ENCODE measurements at regions not wholly inside any gene's neighbourhood (a gene's known extent, or its start where the extent isn't known, plus 50 kb on each side); places are given as distances from the start of the nearest gene placed in this dataset.

- 1% methylated on average over 4 of the region's 4 CpGs for WGBS (ENCODE audit: missing lambda C conversion rate)
- TF ChIP-seq CHD4 (IDR thresholded peaks at IDR 0.05; ENCODE audit: borderline replicate concordance) (no peak), BCL3 (IDR thresholded peaks at IDR 0.05) (no peak), HMGXB4 (CRISPR knock-in tag; IDR thresholded peaks at IDR 0.05; ENCODE audit: borderline replicate concordance) (no peak), KDM5A (IDR thresholded peaks at IDR 0.05) (no peak)
Measured at GRCh38 chr5:8550921-8551320, 682.0 kb downstream of the MTRR start.

GRCh38 chr5:8553364-8553763 is 684.4 kb downstream of the MTRR start:
- TF ChIP-seq RAD21 (conservative IDR thresholded peaks at IDR 0.05 in 1 of 2, IDR thresholded peaks at IDR 0.05 in 1 of 2) (no peak), RFX5 (IDR thresholded peaks at IDR 0.05) (no peak), HOXA7 (CRISPR knock-in tag; IDR thresholded peaks at IDR 0.05) (no peak), EHMT2 (IDR thresholded peaks at IDR 0.05; ENCODE audit: low read depth) (no peak), TP53 (CRISPR knock-in tag; IDR thresholded peaks at IDR 0.05) (no peak), MYC (IDR thresholded peaks at IDR 0.05; ENCODE audit: borderline replicate concordance, low read length) (no peak), MAX (IDR thresholded peaks at IDR 0.05) (no peak), BHLHE40 (IDR thresholded peaks at IDR 0.05; ENCODE audit: low read depth, low read length) (no peak), RNF2 (IDR thresholded peaks at IDR 0.05; ENCODE audit: borderline replicate concordance, low read depth) (no peak)
- TF ChIP-seq, protein P1, sequence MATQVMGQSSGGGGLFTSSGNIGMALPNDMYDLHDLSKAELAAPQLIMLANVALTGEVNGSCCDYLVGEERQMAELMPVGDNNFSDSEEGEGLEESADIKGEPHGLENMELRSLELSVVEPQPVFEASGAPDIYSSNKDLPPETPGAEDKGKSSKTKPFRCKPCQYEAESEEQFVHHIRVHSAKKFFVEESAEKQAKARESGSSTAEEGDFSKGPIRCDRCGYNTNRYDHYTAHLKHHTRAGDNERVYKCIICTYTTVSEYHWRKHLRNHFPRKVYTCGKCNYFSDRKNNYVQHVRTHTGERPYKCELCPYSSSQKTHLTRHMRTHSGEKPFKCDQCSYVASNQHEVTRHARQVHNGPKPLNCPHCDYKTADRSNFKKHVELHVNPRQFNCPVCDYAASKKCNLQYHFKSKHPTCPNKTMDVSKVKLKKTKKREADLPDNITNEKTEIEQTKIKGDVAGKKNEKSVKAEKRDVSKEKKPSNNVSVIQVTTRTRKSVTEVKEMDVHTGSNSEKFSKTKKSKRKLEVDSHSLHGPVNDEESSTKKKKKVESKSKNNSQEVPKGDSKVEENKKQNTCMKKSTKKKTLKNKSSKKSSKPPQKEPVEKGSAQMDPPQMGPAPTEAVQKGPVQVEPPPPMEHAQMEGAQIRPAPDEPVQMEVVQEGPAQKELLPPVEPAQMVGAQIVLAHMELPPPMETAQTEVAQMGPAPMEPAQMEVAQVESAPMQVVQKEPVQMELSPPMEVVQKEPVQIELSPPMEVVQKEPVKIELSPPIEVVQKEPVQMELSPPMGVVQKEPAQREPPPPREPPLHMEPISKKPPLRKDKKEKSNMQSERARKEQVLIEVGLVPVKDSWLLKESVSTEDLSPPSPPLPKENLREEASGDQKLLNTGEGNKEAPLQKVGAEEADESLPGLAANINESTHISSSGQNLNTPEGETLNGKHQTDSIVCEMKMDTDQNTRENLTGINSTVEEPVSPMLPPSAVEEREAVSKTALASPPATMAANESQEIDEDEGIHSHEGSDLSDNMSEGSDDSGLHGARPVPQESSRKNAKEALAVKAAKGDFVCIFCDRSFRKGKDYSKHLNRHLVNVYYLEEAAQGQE (IDR thresholded peaks at IDR 0.05): no peak
- TF ChIP-seq, protein P2, sequence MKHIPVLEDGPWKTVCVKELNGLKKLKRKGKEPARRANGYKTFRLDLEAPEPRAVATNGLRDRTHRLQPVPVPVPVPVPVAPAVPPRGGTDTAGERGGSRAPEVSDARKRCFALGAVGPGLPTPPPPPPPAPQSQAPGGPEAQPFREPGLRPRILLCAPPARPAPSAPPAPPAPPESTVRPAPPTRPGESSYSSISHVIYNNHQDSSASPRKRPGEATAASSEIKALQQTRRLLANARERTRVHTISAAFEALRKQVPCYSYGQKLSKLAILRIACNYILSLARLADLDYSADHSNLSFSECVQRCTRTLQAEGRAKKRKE (CRISPR knock-in tag; IDR thresholded peaks at IDR 0.05; ENCODE audit: low read depth): no peak
- no peak overlapping the region for H3K27ac ChIP-seq
- ATAC-seq (no peak), DNase-seq (ENCODE audit: low read depth in 1 of 2, low spot score in 1 of 2) (no peak), FAIRE-seq (no peak)
- H3K9me3 ChIP-seq: no peaks in the 10 kb centered on the region
- H3K4me1 ChIP-seq: no peaks in the 10 kb centered on the region
- no peak overlapping the region for H3K4me2 ChIP-seq
- H3K4me3 ChIP-seq: no peak overlapping the region
- ChIA-PET CTCF (no interaction called here), POLR2A (no interaction called here)

More at GRCh38 chr5:8550921-8551320, 682.0 kb downstream of the MTRR start:
- FAIRE-seq: no peak
- no peak for ATAC-seq
- Histone ChIP-seq H3K27ac (no peak overlapping the region), H3K4me2 (no peak overlapping the region), H3K4me3 (no peak overlapping the region), H3K4me1 (no peaks in the 10 kb centered on the region), H3K9me3 (no peaks in the 10 kb centered on the region)
- CTCF ChIA-PET: no interaction called here
- POLR2A ChIA-PET: no interaction called here
- DNase-seq (ENCODE audit: low read depth in 1 of 2, low spot score in 1 of 2): no peak

DNA sequence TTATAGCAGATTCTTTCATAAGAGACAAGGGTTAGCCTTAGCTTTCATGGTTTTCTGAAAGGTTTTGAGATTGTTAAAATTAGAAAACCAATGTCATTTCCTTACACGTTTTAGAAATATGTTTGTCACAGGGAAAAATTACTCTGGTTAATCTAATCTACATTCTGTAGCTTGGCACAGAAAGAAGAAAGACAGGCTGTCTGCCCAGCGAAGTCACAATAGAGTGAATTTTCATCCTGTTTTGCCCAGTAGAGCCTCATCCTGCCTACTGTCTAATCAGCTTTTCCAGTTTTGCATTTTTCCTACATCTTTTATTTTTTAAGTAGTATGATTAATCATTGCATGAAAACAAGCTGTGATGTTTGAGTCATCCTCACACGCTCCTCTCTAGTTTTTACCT is 688.8 kb downstream of the MTRR start:
- H3K4me2 ChIP-seq: no peak overlapping the region
- H3K4me3 ChIP-seq: no peak overlapping the region
- DNase-seq (ENCODE audit: low read depth in 1 of 2, low spot score in 1 of 2) (no peak), ATAC-seq (no peak), FAIRE-seq (no peak)
- TF ChIP-seq GATA3 (IDR thresholded peaks at IDR 0.05; ENCODE audit: borderline replicate concordance): no peak
- TF ChIP-seq ZFP36 (IDR thresholded peaks at IDR 0.05; ENCODE audit: borderline replicate concordance, partially characterized antibody): no peak
- no peak for TF ChIP-seq HOXA7 (CRISPR knock-in tag; IDR thresholded peaks at IDR 0.05)
- TF ChIP-seq NPAS2 (CRISPR knock-in tag; IDR thresholded peaks at IDR 0.05; ENCODE audit: borderline replicate concordance): no peak
- no peak overlapping the region for H3K27ac ChIP-seq
- no peaks in the 10 kb centered on the region for H3K9me3 ChIP-seq
- H3K4me1 ChIP-seq: no peaks in the 10 kb centered on the region
- ChIA-PET CTCF (no interaction called here), POLR2A (no interaction called here)
- 4% methylated on average over 3 of the region's 3 CpGs for WGBS (ENCODE audit: missing lambda C conversion rate)
